Pulmonary artery endothelial cell (primary cell): ENCODE measurements at regions not wholly inside any gene's neighbourhood (a gene's known extent, or its start where the extent isn't known, plus 50 kb on each side); places are given as distances from the start of the nearest gene placed in this dataset.
"Not testable (repeated sequence)": the region's sequence is repeated elsewhere in the genome, so short reads cannot be mapped to it uniquely, and the experiment has no call there.

ENCODE experiments used
- DNase-seq: peaks from one replicate; pipeline ENCODE4 v3.0.0-alpha.2; 2011; ENCODE audit warnings: low read depth, low spot score

GRCh38 chr22:49400941-49401598 lies 426.6 kb downstream of the BRD1 start:
- DNase-seq = no peak

- no peak for DNase-seq
Measured at GRCh38 chr22:49400136-49400940, 427.3 kb downstream of the BRD1 start.

GRCh38 chr22:49398646-49399045 lies 429.0 kb downstream of the BRD1 start:
- DNase-seq = no peak

GRCh38 chr22:49398115-49398514 lies 429.6 kb downstream of the BRD1 start:
- no peak for DNase-seq

- no peak for DNase-seq
Measured at GRCh38 chr22:49396817-49397216, 430.9 kb downstream of the BRD1 start.

- DNase-seq = no peak
Measured at GRCh38 chr22:49395617-49396016, 432.1 kb downstream of the BRD1 start.

GRCh38 chr22:49395062-49395461 lies 432.6 kb downstream of the BRD1 start:
- DNase-seq = not testable (repeated sequence)

GRCh38 chr22:49394116-49394785 lies 433.4 kb downstream of the BRD1 start:
- no peak for DNase-seq

- DNase-seq = no peak
Measured at GRCh38 chr22:49393526-49393925, 434.1 kb downstream of the BRD1 start.

GRCh38 chr22:49392841-49393510 lies 434.7 kb downstream of the BRD1 start:
- no peak for DNase-seq

- no peak for DNase-seq
Measured at GRCh38 chr22:49392247-49392646, 435.4 kb downstream of the BRD1 start.

- DNase-seq = no peak
Measured at GRCh38 chr22:49391436-49391835, 436.2 kb downstream of the BRD1 start.

- no peak for DNase-seq
Measured at GRCh38 chr22:49390954-49391353, 436.7 kb downstream of the BRD1 start.

- DNase-seq = not testable (repeated sequence)
Measured at GRCh38 chr22:49383909-49384308, 443.8 kb downstream of the BRD1 start.

GRCh38 chr22:49382451-49382735 lies 445.3 kb downstream of the BRD1 start:
- no peak for DNase-seq

- no peak for DNase-seq
Measured at GRCh38 chr22:49381595-49382450, 445.9 kb downstream of the BRD1 start.

GRCh38 chr22:49380828-49381114 lies 446.9 kb downstream of the BRD1 start:
- no peak for DNase-seq

GRCh38 chr22:49380095-49380827 lies 447.4 kb downstream of the BRD1 start:
- no peak for DNase-seq

- DNase-seq = no peak
Measured at GRCh38 chr22:49377306-49377705, 450.4 kb downstream of the BRD1 start.

- DNase-seq = no peak
Measured at GRCh38 chr22:49373801-49374226, 453.9 kb downstream of the BRD1 start.

- DNase-seq = no peak
Measured at GRCh38 chr22:49373289-49373666, 454.4 kb downstream of the BRD1 start.
